AG09309 (cell line): ENCODE measurements at regions not wholly inside any gene's neighbourhood (a gene's known extent, or its start where the extent isn't known, plus 50 kb on each side); places are given as distances from the start of the nearest gene placed in this dataset.
"Not testable (repeated sequence)": the region's sequence is repeated elsewhere in the genome, so short reads cannot be mapped to it uniquely, and the experiment has no call there.

Experiments
- DNase-seq: peaks from one replicate; pipeline ENCODE4 v3.0.0-alpha.2; 2010; ENCODE audit warnings: low read depth
- H3K4me3 ChIP-seq: 2 replicates; pipeline ENCODE4 v1.5.1; 2011; ENCODE audit warnings: mild to moderate bottlenecking, low read depth, low read length, moderate library complexity; ENCODE audit not compliant: control insufficient read depth
- CTCF ChIP-seq: IDR thresholded peaks from 2 replicates; pipeline ENCODE4 v1.5.1; 2011; ENCODE audit warnings: mild to moderate bottlenecking, low read depth, low read length, inconsistent platforms; ENCODE audit not compliant: insufficient read depth, control insufficient read depth; ENCODE audit errors: missing control alignments

- H3K4me3 ChIP-seq, result no peak overlapping the region
- no peak for DNase-seq
- no peak for TF ChIP-seq CTCF
Measured at GRCh38 chr12:28089338-28089737, 100.9 kb upstream of the CCDC91 start.

- H3K4me3 ChIP-seq, result no peak overlapping the region
- TF ChIP-seq CTCF, result no peak
- no peak for DNase-seq
Measured at GRCh38 chr12:28090835-28091234, 99.4 kb upstream of the CCDC91 start.

GRCh38 chr12:28092396-28092795 is 97.9 kb upstream of the CCDC91 start:
- no peak overlapping the region for H3K4me3 ChIP-seq
- no peak for TF ChIP-seq CTCF
- DNase-seq, result no peak

- no peak overlapping the region for H3K4me3 ChIP-seq
- no peak for DNase-seq
- TF ChIP-seq CTCF, result no peak
Measured at GRCh38 chr12:28096649-28097048, 93.6 kb upstream of the CCDC91 start.

- no peak for DNase-seq
Measured at GRCh38 chr12:28097221-28097620, 93.0 kb upstream of the CCDC91 start.

GRCh38 chr12:28099245-28099644 is 91.0 kb upstream of the CCDC91 start:
- not testable (repeated sequence) for DNase-seq, H3K4me3 ChIP-seq

More at GRCh38 chr12:28097221-28097620, 93.0 kb upstream of the CCDC91 start:
- TF ChIP-seq CTCF, result no peak
- no peak overlapping the region for H3K4me3 ChIP-seq

GRCh38 chr12:28099871-28100270 is 90.4 kb upstream of the CCDC91 start:
- TF ChIP-seq CTCF, result no peak
- no peak overlapping the region for H3K4me3 ChIP-seq
- DNase-seq, result no peak

- no peak for DNase-seq
- TF ChIP-seq CTCF, result no peak
Measured at GRCh38 chr12:28100717-28101116, 89.5 kb upstream of the CCDC91 start.

More at GRCh38 chr12:28100717-28101116, 89.5 kb upstream of the CCDC91 start:
- no peak overlapping the region for H3K4me3 ChIP-seq
